AG09319 (cell line): ENCODE measurements at regions not wholly inside any gene's neighbourhood (a gene's known extent, or its start where the extent isn't known, plus 50 kb on each side); places are given as distances from the start of the nearest gene placed in this dataset.

Experiments
- DNase-seq: peaks from one replicate; pipeline ENCODE4 v3.0.0-alpha.2; 2010; ENCODE audit warnings: low read depth; ENCODE audit errors: extremely low read depth
- CTCF ChIP-seq: IDR thresholded peaks from 2 replicates; pipeline ENCODE4 v1.5.1; 2011; ENCODE audit warnings: low read depth, mild to moderate bottlenecking, inconsistent platforms, low read length, moderate library complexity

- DNase-seq, result no peak
- TF ChIP-seq CTCF, result no peak
These were observed 214.5 kb downstream of the NAF1 start for GRCh38 chr4:162952232-162952631.

GRCh38 chr4:162945713-162946112 lies 221.0 kb downstream of the NAF1 start:
- DNase-seq, result no peak
- TF ChIP-seq CTCF, result no peak

GRCh38 chr4:162943263-162943662 lies 223.4 kb downstream of the NAF1 start:
- TF ChIP-seq CTCF, result no peak

DNA sequence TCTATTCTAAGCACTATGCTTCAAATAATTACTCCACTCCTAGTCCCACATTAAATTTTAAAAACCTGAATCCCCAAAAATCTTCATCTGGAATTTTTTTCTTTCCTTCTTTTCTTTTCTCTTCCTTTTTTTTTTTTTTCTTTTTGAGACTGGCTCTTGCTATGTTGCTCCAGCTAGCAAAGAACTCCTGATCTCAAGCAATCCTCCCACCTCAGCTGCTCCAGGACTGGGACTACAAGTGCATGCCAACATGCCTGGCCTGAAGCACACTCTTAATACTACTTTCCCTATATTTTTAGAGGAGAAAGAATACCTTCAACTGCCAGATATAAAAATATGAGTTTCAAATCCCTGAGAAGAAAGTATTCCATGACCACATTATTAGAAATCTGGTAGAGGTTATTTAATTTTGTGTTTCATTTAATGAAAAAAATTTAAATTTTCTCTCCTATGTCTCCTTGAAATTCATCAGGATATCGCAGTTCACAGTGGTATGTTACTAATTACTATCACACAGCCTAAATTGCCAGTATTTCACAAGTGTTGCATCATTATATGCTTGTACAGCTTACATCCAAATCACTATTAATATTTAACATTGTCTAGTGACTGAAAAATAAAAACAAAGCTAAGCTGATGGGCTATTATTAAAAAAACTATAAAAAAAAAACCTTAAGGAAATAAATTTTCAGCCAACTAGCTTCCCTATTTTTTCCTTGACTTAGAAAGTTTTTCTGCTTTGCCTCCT lies 227.8 kb downstream of the NAF1 start:
- TF ChIP-seq CTCF, result no peak
- no peak for DNase-seq

More at GRCh38 chr4:162943263-162943662, 223.4 kb downstream of the NAF1 start:
- DNase-seq, result no peak

DNA sequence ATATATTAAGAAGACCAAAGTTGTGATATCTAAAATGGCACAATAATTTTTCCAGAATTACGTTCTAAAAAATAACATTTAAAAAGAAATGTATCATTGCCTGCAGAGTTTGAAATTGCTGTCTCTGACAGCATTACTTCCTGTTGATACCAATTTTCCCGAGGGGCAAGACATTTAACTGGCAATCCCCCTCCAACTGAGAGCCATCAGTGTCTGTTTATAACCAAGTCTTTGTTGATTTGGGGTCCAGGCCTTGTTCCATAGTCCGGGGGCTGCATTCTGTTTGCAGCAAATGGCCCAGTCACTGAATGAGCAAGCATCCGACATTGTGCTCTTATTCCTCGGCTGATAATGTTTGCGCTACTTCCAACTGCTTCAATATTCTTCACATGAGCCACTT lies 231.5 kb downstream of the NAF1 start:
- no peak for TF ChIP-seq CTCF
- DNase-seq, result no peak

DNA sequence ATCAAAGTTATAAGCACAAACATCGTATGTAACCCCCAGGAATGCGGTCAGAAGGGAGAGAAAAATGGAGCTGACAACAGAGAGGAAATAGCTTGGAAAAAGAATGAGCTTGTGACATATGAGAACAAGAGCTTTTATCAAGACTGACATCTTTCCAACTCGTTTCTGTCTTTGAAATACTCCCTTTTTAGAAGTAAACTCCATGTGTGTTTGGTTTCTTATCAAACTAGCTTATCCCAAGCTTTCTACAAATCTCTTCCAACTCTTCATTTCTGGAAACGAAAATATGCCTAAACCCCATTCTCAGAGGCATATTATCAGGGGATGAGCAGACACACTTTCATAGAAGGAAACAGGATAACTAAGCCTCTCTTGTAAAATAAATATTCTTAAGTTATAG lies 235.4 kb downstream of the NAF1 start:
- no peak for TF ChIP-seq CTCF
- DNase-seq, result no peak

DNA sequence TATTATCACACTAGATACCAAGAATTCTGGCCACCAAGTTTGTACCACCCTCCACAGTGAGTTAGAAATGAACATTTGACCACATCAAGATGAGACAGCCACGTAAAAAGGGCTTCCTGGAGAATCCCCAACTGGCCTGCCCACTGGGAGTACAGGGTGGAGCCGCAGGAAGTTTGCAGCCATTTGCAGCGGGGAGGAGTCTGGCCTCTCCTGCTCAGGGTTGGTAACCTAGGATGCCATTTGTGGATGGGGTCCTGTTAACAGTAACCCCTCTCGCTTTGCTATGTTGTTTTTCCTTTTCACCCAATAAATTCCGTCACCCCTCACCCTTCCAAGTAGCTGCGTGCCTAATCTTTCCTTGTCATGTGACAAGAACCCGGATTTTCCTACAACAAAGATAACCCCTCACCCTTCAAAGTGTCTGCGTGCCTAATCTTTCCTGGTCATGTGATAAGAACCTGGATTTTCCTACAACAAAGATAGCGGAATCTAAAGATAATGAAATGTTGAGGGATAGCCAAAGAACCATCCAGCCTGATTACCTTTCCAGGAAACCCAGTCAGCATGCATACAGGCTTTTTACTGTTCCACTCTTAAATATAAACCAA lies 245.4 kb downstream of the NAF1 start:
- no peak for DNase-seq

More for the DNA sequence above, 245.4 kb downstream of the NAF1 start:
- no peak for TF ChIP-seq CTCF
